ENCODE measurements at regions not wholly inside any gene's neighbourhood (a gene's known extent, or its start where the extent isn't known, plus 50 kb on each side); places are given as distances from the start of the nearest gene placed in this dataset.

DNA sequence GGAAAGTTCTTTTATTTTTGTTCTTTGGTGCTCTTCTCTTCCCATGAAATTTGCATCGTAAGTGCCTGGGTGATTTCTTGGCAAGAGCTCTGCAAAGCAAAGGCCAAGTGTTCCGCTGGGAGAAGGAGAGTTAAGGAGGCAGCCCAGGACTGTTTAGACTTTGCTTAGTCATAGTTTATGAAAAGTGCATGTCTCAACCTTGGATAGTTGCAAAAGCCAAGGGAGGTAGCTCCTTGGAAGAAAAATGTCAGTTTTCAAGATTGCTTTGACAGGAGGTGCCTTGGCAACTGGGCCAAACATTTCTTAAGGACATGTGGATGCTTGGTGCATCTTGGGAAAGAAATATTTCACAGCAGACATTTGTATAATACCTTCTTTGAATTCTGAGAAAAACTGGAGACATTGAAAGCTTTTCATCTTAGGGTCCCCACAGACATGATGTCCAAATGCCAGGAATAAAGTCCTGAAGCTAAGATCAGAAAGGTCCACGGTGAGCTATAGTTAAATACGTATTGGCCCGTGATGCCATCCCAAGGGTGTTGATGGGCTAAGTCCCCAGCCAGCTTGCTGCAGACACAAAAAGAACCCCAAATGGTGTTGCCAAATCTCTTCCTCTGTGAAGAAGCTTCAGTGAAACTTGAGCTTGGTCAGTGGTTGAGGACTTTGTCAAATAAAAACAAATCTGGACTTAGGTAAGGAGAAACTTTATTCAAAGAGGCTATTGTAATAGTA, 96.3 kb upstream of the THUMPD2 start:
- TF ChIP-seq, protein P1, sequence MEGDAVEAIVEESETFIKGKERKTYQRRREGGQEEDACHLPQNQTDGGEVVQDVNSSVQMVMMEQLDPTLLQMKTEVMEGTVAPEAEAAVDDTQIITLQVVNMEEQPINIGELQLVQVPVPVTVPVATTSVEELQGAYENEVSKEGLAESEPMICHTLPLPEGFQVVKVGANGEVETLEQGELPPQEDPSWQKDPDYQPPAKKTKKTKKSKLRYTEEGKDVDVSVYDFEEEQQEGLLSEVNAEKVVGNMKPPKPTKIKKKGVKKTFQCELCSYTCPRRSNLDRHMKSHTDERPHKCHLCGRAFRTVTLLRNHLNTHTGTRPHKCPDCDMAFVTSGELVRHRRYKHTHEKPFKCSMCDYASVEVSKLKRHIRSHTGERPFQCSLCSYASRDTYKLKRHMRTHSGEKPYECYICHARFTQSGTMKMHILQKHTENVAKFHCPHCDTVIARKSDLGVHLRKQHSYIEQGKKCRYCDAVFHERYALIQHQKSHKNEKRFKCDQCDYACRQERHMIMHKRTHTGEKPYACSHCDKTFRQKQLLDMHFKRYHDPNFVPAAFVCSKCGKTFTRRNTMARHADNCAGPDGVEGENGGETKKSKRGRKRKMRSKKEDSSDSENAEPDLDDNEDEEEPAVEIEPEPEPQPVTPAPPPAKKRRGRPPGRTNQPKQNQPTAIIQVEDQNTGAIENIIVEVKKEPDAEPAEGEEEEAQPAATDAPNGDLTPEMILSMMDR (IDR thresholded peaks at IDR 0.05), result no peak
- no peak for TF ChIP-seq EP300 (IDR thresholded peaks at IDR 0.05)
- no peak for TF ChIP-seq POLR2A (IDR thresholded peaks at IDR 0.05)

All from suprapubic skin (tissue), 3 donors.